ENCODE measurements at regions not wholly inside any gene's neighbourhood (a gene's known extent, or its start where the extent isn't known, plus 50 kb on each side); places are given as distances from the start of the nearest gene placed in this dataset.

GRCh38 chr1:73854527-73854926, 343.4 kb downstream of the LRRIQ3 start:
- peaks cover 13% of the 10 kb centered on the region for H3K27me3 ChIP-seq (ENCODE audit: control insufficient read depth, insufficient read depth, low read length, poor library complexity, severe bottlenecking)
- H3K4me1 ChIP-seq (ENCODE audit: control insufficient read depth, insufficient read depth, low read length): no peaks in the 10 kb centered on the region
- H3K9ac ChIP-seq (ENCODE audit: extremely low read depth, low read length, poor library complexity, severe bottlenecking): no peak overlapping the region
- TF ChIP-seq, protein P1, sequence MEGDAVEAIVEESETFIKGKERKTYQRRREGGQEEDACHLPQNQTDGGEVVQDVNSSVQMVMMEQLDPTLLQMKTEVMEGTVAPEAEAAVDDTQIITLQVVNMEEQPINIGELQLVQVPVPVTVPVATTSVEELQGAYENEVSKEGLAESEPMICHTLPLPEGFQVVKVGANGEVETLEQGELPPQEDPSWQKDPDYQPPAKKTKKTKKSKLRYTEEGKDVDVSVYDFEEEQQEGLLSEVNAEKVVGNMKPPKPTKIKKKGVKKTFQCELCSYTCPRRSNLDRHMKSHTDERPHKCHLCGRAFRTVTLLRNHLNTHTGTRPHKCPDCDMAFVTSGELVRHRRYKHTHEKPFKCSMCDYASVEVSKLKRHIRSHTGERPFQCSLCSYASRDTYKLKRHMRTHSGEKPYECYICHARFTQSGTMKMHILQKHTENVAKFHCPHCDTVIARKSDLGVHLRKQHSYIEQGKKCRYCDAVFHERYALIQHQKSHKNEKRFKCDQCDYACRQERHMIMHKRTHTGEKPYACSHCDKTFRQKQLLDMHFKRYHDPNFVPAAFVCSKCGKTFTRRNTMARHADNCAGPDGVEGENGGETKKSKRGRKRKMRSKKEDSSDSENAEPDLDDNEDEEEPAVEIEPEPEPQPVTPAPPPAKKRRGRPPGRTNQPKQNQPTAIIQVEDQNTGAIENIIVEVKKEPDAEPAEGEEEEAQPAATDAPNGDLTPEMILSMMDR (conservative IDR thresholded peaks at IDR 0.05): no peak
- Mint-ChIP-seq H3K27me3 (ENCODE audit: insufficient read depth) (peaks cover 47% of the 10 kb centered on the region), H3K4me1 (no peaks in the 10 kb centered on the region), H3K27ac (no peak overlapping the region), H3K9me3 (no peaks in the 10 kb centered on the region), H3K36me3 (ENCODE audit: low read depth) (no peaks in the 10 kb centered on the region), H3K4me3 (no peak overlapping the region)
- no peaks in the 10 kb centered on the region for H3K36me3 ChIP-seq (ENCODE audit: control insufficient read depth, insufficient read depth, low read length)
- WGBS, 2 experiments (ENCODE audit: insufficient coverage in 1 of 2, insufficient read length in 1 of 2): 93% methylated on average over 2 of the region's 2 CpGs; no CpG with 5 or more reads in 1 of the 2 experiments
- no peak overlapping the region for H3K27ac ChIP-seq (ENCODE audit: low read depth, low read length)
- H3K4me3 ChIP-seq (ENCODE audit: low read length): no peak overlapping the region
- no peaks in the 10 kb centered on the region for H3K9me3 ChIP-seq (ENCODE audit: control insufficient read depth, low read length)
- DNase-seq: no peak

DNA sequence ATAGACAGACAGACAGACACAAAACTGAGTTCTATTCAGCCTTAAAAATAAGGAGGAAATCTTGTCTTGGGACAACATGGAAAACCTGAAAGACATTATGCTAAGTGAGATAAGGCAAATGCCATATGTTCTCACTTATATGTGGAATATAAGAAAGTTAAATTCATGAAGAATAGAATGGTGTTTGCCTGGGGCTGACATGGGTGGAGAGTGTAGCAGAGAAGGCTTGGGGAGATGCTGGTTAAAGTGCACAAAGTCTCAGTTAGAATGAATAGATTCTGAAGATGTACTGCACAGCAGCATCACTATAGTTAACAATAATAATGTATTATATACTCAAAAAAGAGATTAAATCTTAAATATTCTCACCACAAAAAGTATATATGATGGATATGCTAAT, 355.5 kb downstream of the LRRIQ3 start:
- no peak overlapping the region for H3K27ac ChIP-seq (ENCODE audit: low read depth, low read length)
- Mint-ChIP-seq H3K36me3 (ENCODE audit: low read depth) (no peaks in the 10 kb centered on the region), H3K4me3 (no peak overlapping the region), H3K27ac (no peak overlapping the region), H3K27me3 (ENCODE audit: insufficient read depth) (no peaks in the 10 kb centered on the region), H3K4me1 (no peaks in the 10 kb centered on the region), H3K9me3 (no peaks in the 10 kb centered on the region)
- no peaks in the 10 kb centered on the region for H3K36me3 ChIP-seq (ENCODE audit: control insufficient read depth, insufficient read depth, low read length)
- no peak overlapping the region for H3K9ac ChIP-seq (ENCODE audit: extremely low read depth, low read length, poor library complexity, severe bottlenecking)
- no peaks in the 10 kb centered on the region for H3K27me3 ChIP-seq (ENCODE audit: control insufficient read depth, insufficient read depth, low read length, poor library complexity, severe bottlenecking)
- no peak for DNase-seq
- TF ChIP-seq, protein P1 (conservative IDR thresholded peaks at IDR 0.05): no peak
- no peaks in the 10 kb centered on the region for H3K4me1 ChIP-seq (ENCODE audit: control insufficient read depth, insufficient read depth, low read length)
- no peak overlapping the region for H3K4me3 ChIP-seq (ENCODE audit: low read length)
- no peaks in the 10 kb centered on the region for H3K9me3 ChIP-seq (ENCODE audit: control insufficient read depth, low read length)

- TF ChIP-seq, protein P1 (conservative IDR thresholded peaks at IDR 0.05): peak; percentile 88
- Mint-ChIP-seq H3K9me3 (no peaks in the 10 kb centered on the region), H3K4me3 (no peak overlapping the region), H3K27ac (no peak overlapping the region), H3K4me1 (no peaks in the 10 kb centered on the region), H3K36me3 (ENCODE audit: low read depth) (no peaks in the 10 kb centered on the region), H3K27me3 (ENCODE audit: insufficient read depth) (no peaks in the 10 kb centered on the region)
- no peaks in the 10 kb centered on the region for H3K4me1 ChIP-seq (ENCODE audit: control insufficient read depth, insufficient read depth, low read length)
- no peak overlapping the region for H3K27ac ChIP-seq (ENCODE audit: low read depth, low read length)
- no peaks in the 10 kb centered on the region for H3K27me3 ChIP-seq (ENCODE audit: control insufficient read depth, insufficient read depth, low read length, poor library complexity, severe bottlenecking)
- H3K9ac ChIP-seq (ENCODE audit: extremely low read depth, low read length, poor library complexity, severe bottlenecking): no peak overlapping the region
- no peak overlapping the region for H3K4me3 ChIP-seq (ENCODE audit: low read length)
- no peaks in the 10 kb centered on the region for H3K36me3 ChIP-seq (ENCODE audit: control insufficient read depth, insufficient read depth, low read length)
- DNase-seq: peak; percentile 68
- WGBS, 2 experiments (ENCODE audit: insufficient coverage in 1 of 2, insufficient read length in 1 of 2): 43% methylated on average over 4 of the region's 4 CpGs; no CpG with 5 or more reads in 1 of the 2 experiments
- H3K9me3 ChIP-seq (ENCODE audit: control insufficient read depth, low read length): no peaks in the 10 kb centered on the region
These were observed 358.1 kb downstream of the LRRIQ3 start for GRCh38 chr1:73839922-73840321.

All from endodermal cell (in vitro differentiated cells).